PFSK-1 (cell line): ENCODE measurements at regions not wholly inside any gene's neighbourhood (a gene's known extent, or its start where the extent isn't known, plus 50 kb on each side); places are given as distances from the start of the nearest gene placed in this dataset.

Experiments
- FOXP2 ChIP-seq: optimal IDR thresholded peaks from 2 replicates; pipeline ENCODE3; 2011; ENCODE audit warnings: borderline replicate concordance, control low read depth, inconsistent platforms; ENCODE audit not compliant: insufficient read depth; ENCODE audit errors: extremely low read length, extremely low read depth
- POLR2AphosphoS5 ChIP-seq: IDR thresholded peaks from 2 replicates; pipeline ENCODE4 v1.6.1; 2012; ENCODE audit warnings: low read depth, mild to moderate bottlenecking, control low read depth, low read length, moderate library complexity
- SIN3A ChIP-seq: IDR thresholded peaks from 2 replicates; pipeline ENCODE4 v1.6.1; 2012; ENCODE audit warnings: mild to moderate bottlenecking, low read length, moderate library complexity, borderline replicate concordance; ENCODE audit not compliant: insufficient read depth
- TAF1 ChIP-seq: IDR thresholded peaks from 2 replicates; pipeline ENCODE4 v1.6.1; 2012; ENCODE audit warnings: low read length, control low read depth, borderline replicate concordance; ENCODE audit not compliant: insufficient read depth
- TF ChIP-seq, protein P1 (sequence below), 2 experiments: IDR thresholded peaks; 2 replicates each; pipeline versions ENCODE4 v1.6.1 to v1.8.0; 2011 to 2012; ENCODE audit warnings: low read depth in 2 of 2, low read length in 2 of 2, control low read depth in 1 of 2, inconsistent platforms in 1 of 2, mild to moderate bottlenecking in 1 of 2, moderate library complexity in 1 of 2; ENCODE audit not compliant: insufficient read depth in 1 of 2

DNA sequence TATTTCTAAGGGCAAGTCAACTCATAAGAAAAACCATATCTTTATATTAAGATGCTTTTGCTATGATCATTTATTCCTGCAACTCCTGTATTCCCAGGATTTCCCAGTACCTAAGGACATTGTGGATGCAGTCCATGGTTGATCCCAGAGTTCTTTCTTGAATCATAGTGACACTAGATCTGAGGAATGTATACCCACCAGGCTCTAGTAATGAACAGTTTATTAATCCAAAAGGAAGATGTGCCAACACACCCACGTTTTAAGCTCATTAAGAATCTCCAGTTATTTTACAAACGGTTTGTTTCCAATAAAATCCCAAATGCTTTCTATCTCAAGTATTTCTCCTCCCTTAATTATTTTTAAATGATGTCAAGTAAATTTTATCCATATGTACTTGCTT lies 210.8 kb upstream of the ZEB2 start:
- no peak for TF ChIP-seq TAF1
- TF ChIP-seq, protein P1, sequence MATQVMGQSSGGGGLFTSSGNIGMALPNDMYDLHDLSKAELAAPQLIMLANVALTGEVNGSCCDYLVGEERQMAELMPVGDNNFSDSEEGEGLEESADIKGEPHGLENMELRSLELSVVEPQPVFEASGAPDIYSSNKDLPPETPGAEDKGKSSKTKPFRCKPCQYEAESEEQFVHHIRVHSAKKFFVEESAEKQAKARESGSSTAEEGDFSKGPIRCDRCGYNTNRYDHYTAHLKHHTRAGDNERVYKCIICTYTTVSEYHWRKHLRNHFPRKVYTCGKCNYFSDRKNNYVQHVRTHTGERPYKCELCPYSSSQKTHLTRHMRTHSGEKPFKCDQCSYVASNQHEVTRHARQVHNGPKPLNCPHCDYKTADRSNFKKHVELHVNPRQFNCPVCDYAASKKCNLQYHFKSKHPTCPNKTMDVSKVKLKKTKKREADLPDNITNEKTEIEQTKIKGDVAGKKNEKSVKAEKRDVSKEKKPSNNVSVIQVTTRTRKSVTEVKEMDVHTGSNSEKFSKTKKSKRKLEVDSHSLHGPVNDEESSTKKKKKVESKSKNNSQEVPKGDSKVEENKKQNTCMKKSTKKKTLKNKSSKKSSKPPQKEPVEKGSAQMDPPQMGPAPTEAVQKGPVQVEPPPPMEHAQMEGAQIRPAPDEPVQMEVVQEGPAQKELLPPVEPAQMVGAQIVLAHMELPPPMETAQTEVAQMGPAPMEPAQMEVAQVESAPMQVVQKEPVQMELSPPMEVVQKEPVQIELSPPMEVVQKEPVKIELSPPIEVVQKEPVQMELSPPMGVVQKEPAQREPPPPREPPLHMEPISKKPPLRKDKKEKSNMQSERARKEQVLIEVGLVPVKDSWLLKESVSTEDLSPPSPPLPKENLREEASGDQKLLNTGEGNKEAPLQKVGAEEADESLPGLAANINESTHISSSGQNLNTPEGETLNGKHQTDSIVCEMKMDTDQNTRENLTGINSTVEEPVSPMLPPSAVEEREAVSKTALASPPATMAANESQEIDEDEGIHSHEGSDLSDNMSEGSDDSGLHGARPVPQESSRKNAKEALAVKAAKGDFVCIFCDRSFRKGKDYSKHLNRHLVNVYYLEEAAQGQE (IDR thresholded peaks at IDR 0.05; ENCODE audit: insufficient read depth in 1 of 2, low read depth in 2 of 2, low read length in 2 of 2) = no peak
- TF ChIP-seq SIN3A = no peak
- no peak for TF ChIP-seq POLR2AphosphoS5
- no peak for TF ChIP-seq FOXP2

DNA sequence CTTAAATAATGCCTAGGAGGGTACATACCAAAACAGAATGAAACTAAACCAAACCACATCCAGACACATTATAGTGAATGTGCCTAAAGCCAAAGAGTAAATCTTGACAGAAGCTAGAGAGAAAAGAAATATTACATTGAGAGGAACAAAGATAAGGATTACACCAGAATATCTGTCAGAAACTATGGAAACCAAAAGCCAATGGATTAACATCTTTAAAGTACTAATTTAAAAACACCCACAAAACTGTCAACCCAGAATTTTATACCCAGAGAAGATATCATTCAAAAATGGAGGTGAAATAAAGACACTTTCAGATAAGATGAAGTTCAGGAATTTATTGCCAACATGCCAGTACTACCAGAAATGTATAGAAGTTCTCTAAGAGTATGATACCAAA lies 198.5 kb upstream of the ZEB2 start:
- TF ChIP-seq SIN3A (no peak), POLR2AphosphoS5 (no peak), TAF1 (no peak)

DNA sequence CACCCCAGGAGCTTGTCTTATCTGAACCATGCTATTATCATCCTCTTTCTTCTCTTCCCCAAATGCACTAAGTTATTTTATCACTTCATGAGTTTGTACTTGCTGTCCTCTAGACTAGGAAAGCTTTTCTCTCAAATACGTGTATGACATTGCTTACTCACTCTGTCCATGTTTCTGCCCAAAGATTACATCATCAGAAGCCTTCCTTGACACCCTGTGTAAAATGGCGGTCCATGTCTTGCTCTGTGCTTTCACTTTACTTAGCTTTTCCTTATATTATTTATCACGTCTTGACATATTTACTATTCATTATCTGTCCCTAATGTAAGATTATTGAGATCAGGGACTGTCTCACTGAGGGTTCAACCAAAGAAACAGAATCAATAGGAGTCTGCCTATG lies 196.1 kb upstream of the ZEB2 start:
- TF ChIP-seq POLR2AphosphoS5 (no peak), FOXP2 (no peak), SIN3A (no peak), TAF1 (no peak)
- TF ChIP-seq, protein P1 (IDR thresholded peaks at IDR 0.05; ENCODE audit: insufficient read depth in 1 of 2, low read depth in 2 of 2, low read length in 2 of 2) = no peak

DNA sequence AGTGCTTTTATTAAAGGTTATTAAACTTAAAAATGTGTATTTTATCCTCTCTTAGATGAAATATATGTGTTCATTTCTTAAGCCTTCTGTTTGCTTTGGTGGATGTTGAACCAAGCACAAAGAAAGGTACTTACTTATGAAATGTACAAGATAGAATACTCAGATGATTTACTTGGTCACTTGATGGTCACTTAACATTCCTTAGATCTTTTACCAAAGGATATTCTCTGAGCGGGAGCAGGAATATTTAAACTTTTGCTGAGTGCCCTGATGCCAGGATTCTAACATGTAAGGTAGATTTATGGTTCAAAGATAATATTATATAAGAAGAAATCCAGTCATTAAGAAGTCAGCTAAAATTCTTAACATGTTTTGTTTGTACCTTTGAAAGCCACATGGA lies 193.5 kb upstream of the ZEB2 start:
- TF ChIP-seq SIN3A (no peak), TAF1 (no peak), POLR2AphosphoS5 (no peak), FOXP2 (no peak)
- TF ChIP-seq, protein P1 (IDR thresholded peaks at IDR 0.05; ENCODE audit: insufficient read depth in 1 of 2, low read depth in 2 of 2, low read length in 2 of 2) = no peak

DNA sequence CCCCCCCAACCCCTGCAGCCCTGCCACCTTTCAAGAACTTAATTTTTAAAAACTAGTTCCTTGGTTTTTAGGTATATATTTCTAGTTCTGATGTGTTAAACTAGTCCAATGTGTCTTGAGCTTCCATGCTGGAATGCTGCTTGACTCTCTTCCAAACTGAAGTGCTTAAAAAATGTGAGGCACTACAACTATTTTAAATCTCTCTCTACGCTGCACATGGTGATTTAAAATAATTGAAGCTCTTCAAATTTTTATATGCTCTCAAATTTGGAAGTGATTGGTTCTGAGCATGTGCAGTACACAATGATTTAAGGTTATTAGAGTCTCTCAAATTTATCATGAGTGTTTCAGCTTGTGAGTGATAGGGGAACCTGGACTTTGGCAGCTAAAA lies 192.6 kb upstream of the ZEB2 start:
- TF ChIP-seq SIN3A (no peak), TAF1 (no peak), FOXP2 (no peak), POLR2AphosphoS5 (no peak)
- TF ChIP-seq, protein P1 (IDR thresholded peaks at IDR 0.05; ENCODE audit: insufficient read depth in 1 of 2, low read depth in 2 of 2, low read length in 2 of 2) = no peak
